Stimulated activated effector memory CD8-positive, alpha-beta T cell treated with anti-CD3 and anti-CD28 coated beads, Interleukin-12 subunit alpha, Interleukin-12 subunit beta, amount 100 ng/mL, for 72 hours (primary cell): ENCODE measurements at regions not wholly inside any gene's neighbourhood (a gene's known extent, or its start where the extent isn't known, plus 50 kb on each side); places are given as distances from the start of the nearest gene placed in this dataset.
A peak's percentile ranks its signal among the peaks of the same experiment; 100 is the strongest.
"Not testable (repeated sequence)": the region's sequence is repeated elsewhere in the genome, so short reads cannot be mapped to it uniquely, and the experiment has no call there.

Source experiments
- ATAC-seq: fragments of 150-1000 bp; cut with Tn5 transposase; 2 replicates; pipeline ENCODE4 v1.10.0; 2021
- DNase-seq, 2 donors: peaks; one replicate each; pipeline ENCODE4 v3.0.0; 2021 to 2022; ENCODE audit warnings: low spot score in 2 of 2
- H3K27ac Mint-ChIP-seq: one replicate; pipeline ENCODE4 v1.8.0; 2022; ENCODE audit warnings: mild to moderate bottlenecking, mixed read lengths
- H3K36me3 Mint-ChIP-seq: one replicate; pipeline ENCODE4 v1.8.0; 2022; ENCODE audit warnings: mild to moderate bottlenecking, mixed read lengths
- H3K4me1 Mint-ChIP-seq: one replicate; pipeline ENCODE4 v1.8.0; 2022; ENCODE audit warnings: mixed read lengths
- H3K4me3 Mint-ChIP-seq: one replicate; pipeline ENCODE4 v1.8.0; 2022; ENCODE audit warnings: mild to moderate bottlenecking, mixed read lengths
- H3K9me3 Mint-ChIP-seq: one replicate; pipeline ENCODE4 v1.8.0; 2022; ENCODE audit warnings: mixed read lengths

DNA sequence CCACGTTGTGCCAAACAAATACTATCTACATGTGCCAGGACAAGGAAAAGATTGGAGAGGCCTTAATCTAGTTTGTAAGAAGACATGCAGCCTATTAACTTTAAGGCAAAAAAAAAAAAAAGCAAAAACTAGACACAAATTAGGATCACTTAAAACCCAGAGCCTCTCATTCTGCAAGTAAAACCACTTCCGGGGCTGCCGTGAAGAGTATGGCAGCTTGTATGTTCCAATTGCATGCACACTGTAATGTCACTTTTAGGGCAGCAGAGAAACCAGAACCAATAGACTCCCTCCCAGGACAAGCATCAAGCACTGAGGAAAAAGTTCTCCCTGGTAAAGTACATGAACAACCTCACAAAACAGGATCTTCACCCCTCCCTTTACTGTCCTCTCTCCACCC lies 70.6 kb downstream of the RSL24D1 start:
- H3K9me3 Mint-ChIP-seq, result no peaks in the 10 kb centered on the region
- no peak overlapping the region for H3K4me3 Mint-ChIP-seq
- H3K4me1 Mint-ChIP-seq, result no peaks in the 10 kb centered on the region
- no peak overlapping the region for H3K27ac Mint-ChIP-seq
- DNase-seq (no peak), ATAC-seq (no peak)
- no peaks in the 10 kb centered on the region for H3K36me3 Mint-ChIP-seq

DNA sequence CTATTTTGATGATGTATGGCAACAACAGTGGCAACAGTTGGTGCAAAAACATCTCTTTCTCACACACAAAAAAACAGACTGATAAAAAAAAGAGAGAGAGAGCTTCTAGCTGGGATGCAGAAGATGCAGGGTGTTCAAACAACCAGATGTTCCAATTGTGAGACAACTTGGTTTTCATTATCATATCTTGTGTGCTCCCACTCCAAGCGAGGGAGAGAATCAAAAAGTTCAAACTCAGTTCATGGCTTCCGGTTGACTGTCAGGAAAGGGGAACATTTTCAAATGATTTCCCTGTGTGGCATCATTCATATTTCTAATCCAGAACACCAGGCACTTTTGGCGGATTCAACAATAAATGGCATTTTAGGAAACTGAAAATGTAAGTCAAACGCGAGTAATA lies 72.1 kb downstream of the RSL24D1 start:
- Mint-ChIP-seq H3K9me3 (no peaks in the 10 kb centered on the region), H3K27ac (no peak overlapping the region), H3K4me1 (no peaks in the 10 kb centered on the region), H3K36me3 (no peaks in the 10 kb centered on the region), H3K4me3 (no peak overlapping the region)
- DNase-seq, result no peak
- ATAC-seq, result no peak

DNA sequence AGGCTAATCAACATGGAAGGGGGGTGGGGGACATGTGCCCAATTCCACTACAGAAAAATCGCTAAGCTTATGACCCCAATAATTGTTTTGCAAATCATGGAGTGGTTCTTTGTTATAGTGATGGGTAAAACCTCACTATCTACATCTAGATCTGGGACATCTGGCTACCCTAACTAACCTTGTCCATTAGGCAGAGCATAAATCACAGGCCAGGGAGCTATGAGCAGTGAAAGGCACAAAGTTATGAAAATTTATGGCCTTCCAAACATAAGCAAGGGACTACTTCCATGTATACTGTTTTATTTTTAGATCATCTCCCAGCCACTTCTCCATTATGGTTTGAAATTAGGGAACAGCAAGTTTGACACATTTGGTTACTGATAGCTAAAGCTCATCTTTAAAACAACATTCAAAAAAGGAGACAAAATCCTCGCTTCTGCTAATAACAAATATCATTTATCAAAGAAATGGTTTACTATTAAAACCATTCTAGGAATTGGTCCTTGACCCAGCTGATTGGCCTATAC lies 78.3 kb downstream of the RSL24D1 start:
- H3K27ac Mint-ChIP-seq, result no peak overlapping the region
- H3K36me3 Mint-ChIP-seq, result no peaks in the 10 kb centered on the region
- no peak overlapping the region for H3K4me3 Mint-ChIP-seq
- H3K4me1 Mint-ChIP-seq, result no peaks in the 10 kb centered on the region
- DNase-seq (no peak), ATAC-seq (no peak)
- H3K9me3 Mint-ChIP-seq, result no peaks in the 10 kb centered on the region

DNA sequence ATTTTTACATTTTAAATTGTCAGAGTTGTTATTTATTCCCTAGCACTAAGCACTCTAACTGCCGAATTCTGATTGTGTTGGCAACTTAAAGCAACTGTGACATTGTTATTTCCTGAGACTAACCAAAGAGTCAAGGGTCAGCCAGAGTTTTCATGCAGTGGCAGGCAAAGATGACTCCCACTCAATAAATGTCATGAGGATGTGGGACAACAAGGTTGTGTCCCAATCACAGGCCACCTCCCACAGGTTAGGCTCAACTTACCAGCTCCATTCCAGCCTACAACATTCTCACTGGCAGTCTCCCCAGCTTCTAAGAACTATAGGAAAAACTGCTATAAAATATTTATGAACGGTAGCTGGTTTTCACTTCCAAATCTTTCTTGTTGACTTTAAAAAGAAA lies 80.1 kb downstream of the RSL24D1 start:
- no peak overlapping the region for H3K27ac Mint-ChIP-seq
- no peak for DNase-seq
- no peak for ATAC-seq

GRCh38 chr15:55113736-55114135 lies 83.0 kb downstream of the RSL24D1 start:
- ATAC-seq (no peak), DNase-seq (no peak)
- Mint-ChIP-seq H3K4me1 (no peaks in the 10 kb centered on the region), H3K4me3 (no peak overlapping the region), H3K27ac (no peak overlapping the region), H3K9me3 (no peaks in the 10 kb centered on the region), H3K36me3 (no peaks in the 10 kb centered on the region)

More for the DNA sequence above, 80.1 kb downstream of the RSL24D1 start:
- Mint-ChIP-seq H3K4me3 (no peak overlapping the region), H3K36me3 (no peaks in the 10 kb centered on the region), H3K9me3 (no peaks in the 10 kb centered on the region), H3K4me1 (no peaks in the 10 kb centered on the region)

DNA sequence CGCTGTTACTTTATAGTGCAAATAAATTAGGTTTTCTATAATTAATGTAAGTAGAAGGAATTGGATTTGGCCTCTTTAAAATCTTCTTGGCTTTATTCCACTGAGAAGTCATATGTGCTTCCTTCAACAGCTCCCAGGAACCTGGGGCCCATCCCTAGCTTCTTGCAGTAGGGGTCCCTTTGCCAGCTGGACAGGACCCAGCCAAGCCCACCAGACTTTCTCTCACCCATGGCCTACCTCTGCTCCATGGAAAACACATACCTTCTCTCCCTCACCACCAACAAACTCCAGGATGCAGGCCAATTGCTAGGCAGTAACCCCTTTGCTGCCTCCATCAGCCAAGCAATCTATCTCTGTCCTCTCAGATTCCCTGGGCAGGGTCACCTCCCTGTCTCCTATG lies 84.0 kb downstream of the RSL24D1 start:
- H3K4me3 Mint-ChIP-seq, result no peak overlapping the region
- ATAC-seq, result no peak
- H3K36me3 Mint-ChIP-seq, result no peaks in the 10 kb centered on the region
- no peak overlapping the region for H3K27ac Mint-ChIP-seq
- DNase-seq, result no peak
- no peaks in the 10 kb centered on the region for H3K4me1 Mint-ChIP-seq
- no peaks in the 10 kb centered on the region for H3K9me3 Mint-ChIP-seq

DNA sequence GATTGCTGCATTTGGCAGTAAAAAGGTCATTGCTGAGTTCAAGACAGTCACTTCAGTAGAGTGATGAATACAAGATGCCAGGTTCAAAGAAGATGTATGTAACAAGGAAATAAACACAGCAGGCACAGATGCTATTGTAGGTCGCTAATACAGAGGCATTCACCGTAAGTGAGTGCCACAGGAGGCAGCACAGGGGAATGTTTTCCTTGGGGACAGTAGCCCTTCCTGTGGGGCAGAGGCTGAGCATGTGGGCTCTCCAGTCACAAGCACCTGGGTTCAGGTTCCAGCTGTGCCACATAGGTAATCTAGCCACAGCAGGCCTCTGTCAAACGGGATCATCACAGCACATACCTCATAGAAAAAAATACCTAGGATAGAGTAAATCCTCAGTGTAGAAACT lies 86.3 kb downstream of the RSL24D1 start:
- H3K9me3 Mint-ChIP-seq, result no peaks in the 10 kb centered on the region
- H3K4me3 Mint-ChIP-seq, result no peak overlapping the region
- no peaks in the 10 kb centered on the region for H3K36me3 Mint-ChIP-seq
- ATAC-seq (no peak), DNase-seq (no peak)
- H3K4me1 Mint-ChIP-seq, result no peaks in the 10 kb centered on the region
- no peak overlapping the region for H3K27ac Mint-ChIP-seq

GRCh38 chr15:55108858-55109518 lies 87.8 kb downstream of the RSL24D1 start:
- Mint-ChIP-seq H3K4me1 (no peaks in the 10 kb centered on the region), H3K36me3 (no peaks in the 10 kb centered on the region), H3K27ac (no peak overlapping the region), H3K4me3 (no peak overlapping the region), H3K9me3 (no peaks in the 10 kb centered on the region)
- ATAC-seq (no peak), DNase-seq (peak; percentile 18 to 69)

DNA sequence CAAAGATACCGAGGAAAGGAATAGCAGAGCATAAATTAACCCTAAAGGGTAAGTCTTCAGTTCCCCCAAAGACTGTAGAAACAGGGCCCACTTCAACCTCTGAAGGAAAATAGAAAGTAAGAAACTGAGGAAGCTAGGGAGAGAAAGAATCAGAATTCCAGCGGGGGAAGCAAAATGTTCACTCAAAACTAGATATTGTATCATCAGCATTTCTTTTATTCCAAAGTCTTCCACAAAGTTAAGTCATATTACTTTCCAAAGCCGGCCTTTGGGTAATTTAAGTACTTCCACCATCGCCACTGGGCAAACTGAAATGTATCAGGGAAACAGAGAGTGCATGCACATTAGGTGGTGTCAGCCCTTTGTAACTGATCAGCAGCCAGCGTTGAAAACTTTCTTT lies 88.3 kb downstream of the RSL24D1 start:
- Mint-ChIP-seq H3K4me1 (no peaks in the 10 kb centered on the region), H3K4me3 (no peak overlapping the region), H3K9me3 (no peaks in the 10 kb centered on the region), H3K27ac (no peak overlapping the region), H3K36me3 (no peaks in the 10 kb centered on the region)
- DNase-seq (no peak), ATAC-seq (no peak)

DNA sequence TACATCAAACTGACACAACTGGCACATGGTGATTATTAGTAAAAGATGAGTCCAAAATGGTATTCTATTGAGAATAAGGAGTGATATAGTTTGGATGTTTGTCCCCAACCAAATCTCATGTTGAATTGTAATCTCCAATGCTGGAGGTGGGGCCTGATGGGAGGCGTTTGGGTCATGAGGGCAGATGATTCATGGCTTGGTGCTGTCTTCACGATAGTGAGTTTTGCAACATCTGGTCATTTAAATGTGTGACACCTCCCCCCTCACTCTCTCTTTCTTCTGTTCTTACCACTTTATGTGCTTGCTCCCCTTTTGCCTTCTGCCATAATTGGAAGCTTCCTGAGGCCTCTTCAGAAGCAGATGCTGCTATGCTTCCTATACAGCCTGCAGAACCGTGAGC lies 90.6 kb downstream of the RSL24D1 start:
- no peaks in the 10 kb centered on the region for H3K4me1 Mint-ChIP-seq
- ATAC-seq (no peak), DNase-seq (no peak)
- H3K27ac Mint-ChIP-seq, result no peak overlapping the region
- H3K36me3 Mint-ChIP-seq, result no peaks in the 10 kb centered on the region
- H3K4me3 Mint-ChIP-seq, result no peak overlapping the region
- H3K9me3 Mint-ChIP-seq, result no peaks in the 10 kb centered on the region

DNA sequence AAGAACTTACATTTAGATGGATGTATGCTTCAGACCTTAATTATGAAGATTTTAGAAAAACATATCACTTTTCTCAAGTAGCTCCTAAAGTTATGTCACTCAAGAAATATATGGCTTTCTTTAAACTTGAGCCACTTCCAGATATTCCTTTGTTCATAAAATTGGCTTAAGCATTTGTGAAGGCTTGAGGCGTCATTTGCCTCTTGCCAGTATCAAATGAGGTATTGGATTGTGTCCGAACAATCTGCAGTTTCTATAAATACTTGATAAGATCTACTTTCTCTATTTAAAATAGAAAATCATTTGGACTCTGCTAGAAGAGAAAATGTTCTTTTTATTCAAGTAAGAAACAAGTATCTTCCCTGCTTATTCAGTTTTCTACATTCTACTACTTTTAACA lies 102.6 kb downstream of the RSL24D1 start:
- H3K27ac Mint-ChIP-seq, result no peak overlapping the region
- ATAC-seq, result no peak

GRCh38 chr15:55088207-55088606 lies 108.5 kb downstream of the RSL24D1 start:
- ATAC-seq (no peak), DNase-seq (no peak)
- Mint-ChIP-seq H3K4me1 (no peaks in the 10 kb centered on the region), H3K4me3 (no peak overlapping the region), H3K9me3 (no peaks in the 10 kb centered on the region), H3K36me3 (no peaks in the 10 kb centered on the region), H3K27ac (no peak overlapping the region)

More for the DNA sequence above, 102.6 kb downstream of the RSL24D1 start:
- Mint-ChIP-seq H3K9me3 (no peaks in the 10 kb centered on the region), H3K36me3 (no peaks in the 10 kb centered on the region), H3K4me1 (no peaks in the 10 kb centered on the region), H3K4me3 (no peak overlapping the region)
- no peak for DNase-seq

DNA sequence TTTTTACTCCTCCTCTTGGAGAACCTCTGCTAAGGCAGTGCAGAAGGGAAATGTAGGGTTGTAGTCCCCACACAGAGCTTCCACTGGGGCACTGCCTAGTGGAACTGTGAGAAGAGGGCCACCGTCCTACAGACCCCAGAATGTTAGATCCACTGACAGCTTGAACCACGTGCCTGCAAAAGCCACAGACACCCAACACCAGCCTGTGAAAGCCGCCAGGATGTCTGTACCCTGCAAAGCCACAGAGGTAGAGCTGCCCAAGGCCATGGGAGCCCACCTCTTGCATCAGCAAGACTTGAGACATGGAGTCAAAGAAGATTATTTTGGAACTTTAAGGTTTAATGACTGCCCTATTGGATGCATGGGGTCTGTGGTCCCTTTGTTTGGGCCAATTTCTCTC lies 112.1 kb downstream of the RSL24D1 start:
- H3K4me3 Mint-ChIP-seq, result no peak overlapping the region
- DNase-seq (no peak), ATAC-seq (no peak)

DNA sequence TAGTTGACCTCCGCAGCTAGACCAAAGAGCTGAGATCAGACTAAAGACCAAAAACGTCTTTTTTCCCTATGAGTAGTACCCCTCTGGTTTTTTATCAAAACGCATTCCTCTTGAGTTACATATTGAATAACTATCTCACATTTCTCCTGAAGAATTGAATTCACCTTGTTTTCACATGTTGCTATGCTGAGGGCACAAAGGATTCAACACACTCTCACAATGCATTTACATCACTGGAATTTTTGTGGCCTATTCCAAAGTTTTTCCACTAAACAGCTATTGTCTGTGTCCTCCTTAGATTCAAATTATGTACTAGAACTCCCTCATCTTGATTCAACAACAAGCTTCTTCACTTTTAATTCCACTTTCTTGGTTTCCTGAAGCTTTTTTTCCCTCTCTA lies 112.5 kb downstream of the RSL24D1 start:
- no peak for ATAC-seq
- Mint-ChIP-seq H3K4me3 (no peak overlapping the region), H3K27ac (no peak overlapping the region), H3K9me3 (no peaks in the 10 kb centered on the region), H3K4me1 (no peaks in the 10 kb centered on the region), H3K36me3 (no peaks in the 10 kb centered on the region)
- DNase-seq, result no peak

More for the DNA sequence above, 112.1 kb downstream of the RSL24D1 start:
- Mint-ChIP-seq H3K9me3 (no peaks in the 10 kb centered on the region), H3K4me1 (no peaks in the 10 kb centered on the region), H3K36me3 (no peaks in the 10 kb centered on the region), H3K27ac (no peak overlapping the region)

- not testable (repeated sequence) for H3K27ac Mint-ChIP-seq, DNase-seq, H3K4me1 Mint-ChIP-seq, H3K9me3 Mint-ChIP-seq, H3K36me3 Mint-ChIP-seq, ATAC-seq, H3K4me3 Mint-ChIP-seq
Observed at GRCh38 chr15:55077052-55077451, 119.7 kb downstream of the RSL24D1 start.

GRCh38 chr15:55074431-55074830 lies 122.3 kb downstream of the RSL24D1 start:
- H3K4me3 Mint-ChIP-seq, result no peak overlapping the region
- DNase-seq, result no peak
- H3K9me3 Mint-ChIP-seq, result no peaks in the 10 kb centered on the region
- no peaks in the 10 kb centered on the region for H3K36me3 Mint-ChIP-seq
- H3K27ac Mint-ChIP-seq, result no peak overlapping the region
- ATAC-seq, result no peak
- peaks cover 9% of the 10 kb centered on the region for H3K4me1 Mint-ChIP-seq

DNA sequence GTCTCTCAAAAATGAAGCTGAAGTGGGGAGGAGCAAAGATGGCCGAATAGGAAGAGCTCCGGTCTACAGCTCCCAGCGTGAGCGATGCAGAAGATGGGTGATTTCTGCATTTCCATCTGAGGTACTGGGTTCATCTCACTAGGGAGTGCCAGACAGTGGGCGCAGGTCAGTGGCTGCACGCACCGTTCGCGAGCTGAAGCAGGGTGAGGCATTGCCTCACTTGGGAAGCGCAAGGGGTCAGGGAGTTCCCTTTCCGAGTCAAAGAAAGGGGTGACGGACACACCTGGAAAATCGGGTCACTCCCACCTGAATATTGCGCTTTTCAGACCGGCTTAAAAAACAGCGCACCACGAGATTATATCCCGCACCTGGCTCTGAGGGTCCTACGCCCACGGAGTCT lies 132.8 kb downstream of the RSL24D1 start:
- H3K9me3 Mint-ChIP-seq, result peaks cover 12% of the 10 kb centered on the region
- not testable (repeated sequence) for H3K4me1 Mint-ChIP-seq, ATAC-seq, H3K4me3 Mint-ChIP-seq, H3K36me3 Mint-ChIP-seq, H3K27ac Mint-ChIP-seq, DNase-seq
